Left lung (tissue), 4 donors: ENCODE measurements at regions not wholly inside any gene's neighbourhood (a gene's known extent, or its start where the extent isn't known, plus 50 kb on each side); places are given as distances from the start of the nearest gene placed in this dataset.

Experiments
- ATAC-seq: fragments of 200-7000 bp; cut with Tn5 transposase; one replicate; pipeline ENCODE4 v1.9.1; 2020; ENCODE audit warnings: moderate library complexity
- DNase-seq, 4 donors: peaks; one replicate each; pipeline ENCODE4 v3.0.0-alpha.2; 2013 to 2020
- H3K27ac ChIP-seq, 2 donors: fragments of 200-600 bp; sonication (generic) in 1 of 2; one replicate each; pipeline versions ENCODE4 v1.5.0 to v1.8.0; 2020 to 2021
- H3K27me3 ChIP-seq, 2 donors: fragments of 200-600 bp; sonication (generic) in 1 of 2; one replicate each; pipeline versions ENCODE4 v1.5.0 to v1.8.0; 2020 to 2021
- H3K36me3 ChIP-seq, 2 donors: fragments of 200-600 bp; sonication (generic) in 1 of 2; one replicate each; pipeline versions ENCODE4 v1.5.0 to v1.8.0; 2020 to 2021
- H3K4me1 ChIP-seq, 2 donors: fragments of 200-600 bp; one replicate each; pipeline ENCODE4 v1.8.0; 2021
- H3K4me3 ChIP-seq, 2 donors: fragments of 200-600 bp; sonication (generic) in 1 of 2; one replicate each; pipeline versions ENCODE4 v1.5.0 to v1.8.0; 2020 to 2021; ENCODE audit warnings: mild to moderate bottlenecking in 1 of 2
- H3K9me3 ChIP-seq, 2 donors: fragments of 200-600 bp; sonication (generic) in 1 of 2; one replicate each; pipeline versions ENCODE4 v1.5.0 to v1.8.0; 2020 to 2021
- CTCF ChIP-seq, 2 donors: fragments of 200-600 bp; sonication (generic) in 1 of 2; IDR thresholded peaks; one replicate each; pipeline versions ENCODE4 v1.5.0 to v1.8.0; 2021; ENCODE audit warnings: antibody characterized with exemption in 2 of 2
- intact Hi-C, 2 donors: fragments of 100-400 bp; cut with DNase I; formaldehyde crosslinking; loops; one replicate each; pipeline versions ENCODE4 v1.11.2 to v1.14.2; 2022
- donor health status: DM: no; HTN: yes; CAD: no.
- donor health status: DM: no; HTN: no; CAD: no.

GRCh38 chr14:87233806-87234384, 759.1 kb downstream of the GALC start:
- Histone ChIP-seq H3K4me1 (no peaks in the 10 kb centered on the region), H3K4me3 (no peak overlapping the region), H3K9me3 (peaks cover 0 to 12% of the 10 kb centered on the region in 2 donors), H3K27ac (no peak overlapping the region), H3K36me3 (no peaks in the 10 kb centered on the region), H3K27me3 (no peaks in the 10 kb centered on the region)
- intact Hi-C loops = no loop called here
- DNase-seq (no peak), ATAC-seq (no peak)
- no peak for TF ChIP-seq CTCF (IDR thresholded peaks at IDR 0.05)

DNA sequence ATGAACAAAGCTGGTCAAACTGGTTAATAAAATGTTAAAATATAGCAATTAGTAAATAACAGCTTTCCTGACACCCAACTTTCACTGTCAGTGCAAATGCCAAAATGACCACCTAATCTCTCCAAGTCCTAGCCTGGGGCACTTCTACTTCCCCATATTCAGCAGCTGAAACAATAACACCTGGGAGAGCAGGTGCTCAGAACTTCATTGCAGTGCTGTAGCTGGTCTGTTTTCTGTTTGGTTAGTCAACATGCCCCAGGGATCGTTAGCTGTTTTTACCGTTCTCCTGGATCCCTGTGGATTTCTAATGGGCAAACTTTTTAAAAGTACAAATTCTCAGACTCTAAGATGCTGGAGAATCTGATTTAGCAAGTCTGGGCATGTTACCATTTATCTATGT, 759.7 kb downstream of the GALC start:
- ATAC-seq (no peak), DNase-seq (no peak)
- intact Hi-C loops = no loop called here

DNA sequence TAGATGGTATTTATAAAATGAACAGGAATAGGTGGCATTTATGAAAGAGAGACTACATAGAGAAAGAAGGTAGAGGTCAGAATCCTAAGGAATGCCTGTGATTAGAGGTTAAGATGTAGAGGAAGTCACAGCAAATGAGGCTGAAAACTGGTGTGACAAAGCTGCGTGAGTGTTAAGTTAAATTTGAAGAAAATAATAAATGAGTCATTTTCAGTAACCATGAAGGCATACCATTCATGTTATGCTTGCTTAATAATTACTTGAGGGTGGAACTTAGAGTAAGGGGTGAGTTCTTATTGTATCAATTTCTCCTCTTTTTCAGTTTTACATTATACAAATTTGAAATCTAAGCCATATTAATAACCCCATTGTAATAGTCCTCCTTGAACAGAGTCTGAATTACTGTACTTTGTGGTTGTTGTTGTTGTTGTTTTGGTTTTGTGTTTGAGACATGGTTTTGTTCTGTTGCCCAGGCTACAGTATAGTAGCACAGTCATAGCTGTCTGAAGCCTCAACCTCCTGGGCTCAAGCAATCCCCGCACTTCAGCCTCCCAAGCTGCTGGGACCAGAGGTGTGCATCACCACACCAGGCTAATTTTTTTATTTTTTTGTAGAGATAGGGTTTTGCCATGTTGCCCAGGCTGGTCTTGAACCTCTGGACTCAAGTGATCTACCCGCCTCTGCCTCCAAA, 761.5 kb downstream of the GALC start:
- Histone ChIP-seq H3K4me3 (no peak overlapping the region), H3K36me3 (no peaks in the 10 kb centered on the region), H3K9me3 (peaks cover 0 to 12% of the 10 kb centered on the region in 2 donors), H3K27ac (no peak overlapping the region), H3K27me3 (no peaks in the 10 kb centered on the region), H3K4me1 (no peaks in the 10 kb centered on the region)
- intact Hi-C loops = no loop called here
- no peak for TF ChIP-seq CTCF (IDR thresholded peaks at IDR 0.05)
- ATAC-seq (no peak), DNase-seq (no peak)

More for the DNA sequence above, 759.7 kb downstream of the GALC start:
- no peaks in the 10 kb centered on the region for H3K27me3 ChIP-seq
- H3K4me1 ChIP-seq = no peaks in the 10 kb centered on the region
- no peak overlapping the region for H3K27ac ChIP-seq
- H3K9me3 ChIP-seq = peaks cover 0 to 12% of the 10 kb centered on the region in 2 donors
- H3K4me3 ChIP-seq = no peak overlapping the region
- no peak for TF ChIP-seq CTCF (IDR thresholded peaks at IDR 0.05)
- H3K36me3 ChIP-seq = no peaks in the 10 kb centered on the region

DNA sequence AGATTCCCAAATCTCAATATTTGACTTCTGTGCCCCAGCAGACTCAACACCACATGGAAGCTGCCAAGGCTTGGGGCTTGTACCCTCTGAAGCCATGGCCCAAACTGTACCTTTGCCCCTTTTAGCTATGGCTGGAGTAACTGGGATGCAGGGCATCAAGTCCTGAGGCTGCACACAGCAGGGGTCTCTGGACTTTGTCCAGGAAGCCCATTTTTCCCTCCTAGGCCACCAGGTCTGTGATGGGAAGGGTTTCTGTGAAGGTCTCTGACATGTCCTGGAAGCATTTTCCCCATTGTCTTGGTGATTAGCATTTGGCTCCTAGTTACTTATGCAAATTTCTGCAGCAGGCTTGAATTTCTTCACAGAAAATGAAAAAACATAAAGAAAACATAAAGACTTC, 762.3 kb downstream of the GALC start:
- DNase-seq (no peak), ATAC-seq (no peak)
- no peaks in the 10 kb centered on the region for H3K36me3 ChIP-seq
- intact Hi-C loops = no loop called here
- TF ChIP-seq CTCF (IDR thresholded peaks at IDR 0.05) = no peak
- no peak overlapping the region for H3K4me3 ChIP-seq
- no peaks in the 10 kb centered on the region for H3K27me3 ChIP-seq
- H3K27ac ChIP-seq = no peak overlapping the region
- peaks cover 0 to 12% of the 10 kb centered on the region in 2 donors for H3K9me3 ChIP-seq
- H3K4me1 ChIP-seq = no peaks in the 10 kb centered on the region

DNA sequence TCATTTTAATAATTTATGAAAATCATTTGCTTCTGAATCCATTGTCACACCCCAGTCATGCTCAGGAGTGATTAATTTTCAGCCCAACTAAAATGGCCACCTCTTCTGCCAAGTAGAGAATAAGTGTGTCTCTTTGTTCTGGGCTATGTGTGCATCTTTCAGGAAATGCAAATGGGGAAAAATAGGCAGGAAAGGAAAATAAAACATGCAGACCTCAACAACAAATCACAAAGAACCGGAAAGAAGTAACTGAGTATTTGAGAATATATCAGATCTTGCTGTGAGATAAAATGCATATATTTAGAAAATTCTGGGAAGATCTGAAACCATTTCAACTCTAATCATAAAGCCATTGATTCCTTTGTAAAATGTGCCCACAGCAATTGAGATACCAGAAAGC, 763.9 kb downstream of the GALC start:
- Histone ChIP-seq H3K27me3 (no peaks in the 10 kb centered on the region), H3K27ac (no peak overlapping the region), H3K4me1 (no peaks in the 10 kb centered on the region), H3K4me3 (no peak overlapping the region), H3K36me3 (no peaks in the 10 kb centered on the region), H3K9me3 (peaks cover 0 to 10% of the 10 kb centered on the region in 2 donors)
- intact Hi-C loops = no loop called here
- ATAC-seq (no peak), DNase-seq (no peak)
- no peak for TF ChIP-seq CTCF (IDR thresholded peaks at IDR 0.05)
